GM18511 (cell line): ENCODE measurements at regions not wholly inside any gene's neighbourhood (a gene's known extent, or its start where the extent isn't known, plus 50 kb on each side); places are given as distances from the start of the nearest gene placed in this dataset.
A peak's percentile ranks its signal among the peaks of the same experiment; 100 is the strongest.

ENCODE experiments used
- ATAC-seq: cut with Tn5 transposase; IDR thresholded peaks from one replicate; pipeline ENCODE4 v1.9.1; 2021; ENCODE audit warnings: mild to moderate bottlenecking, moderate library complexity; ENCODE audit not compliant: unreplicated experiment

DNA sequence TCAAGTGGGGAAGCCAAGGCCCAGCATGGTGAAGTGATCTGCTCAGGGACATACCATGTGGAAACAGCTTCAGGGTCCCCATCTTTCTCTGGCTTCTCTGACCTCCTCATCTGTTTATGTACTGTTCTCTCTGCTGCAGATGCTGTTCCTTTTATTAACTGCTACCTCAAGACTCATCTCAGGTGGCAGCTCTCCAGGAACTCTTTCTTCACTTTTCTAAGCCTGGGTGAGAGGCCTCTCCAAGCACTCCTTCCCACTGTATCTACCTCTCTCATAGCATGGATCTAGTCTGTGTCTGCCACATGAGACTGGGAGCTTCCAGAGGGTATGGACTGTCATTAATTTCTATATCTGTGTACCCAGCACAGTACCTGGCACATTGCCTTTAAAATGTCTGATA lies 73.4 kb upstream of the PPM1J start:
- ATAC-seq: no peak

DNA sequence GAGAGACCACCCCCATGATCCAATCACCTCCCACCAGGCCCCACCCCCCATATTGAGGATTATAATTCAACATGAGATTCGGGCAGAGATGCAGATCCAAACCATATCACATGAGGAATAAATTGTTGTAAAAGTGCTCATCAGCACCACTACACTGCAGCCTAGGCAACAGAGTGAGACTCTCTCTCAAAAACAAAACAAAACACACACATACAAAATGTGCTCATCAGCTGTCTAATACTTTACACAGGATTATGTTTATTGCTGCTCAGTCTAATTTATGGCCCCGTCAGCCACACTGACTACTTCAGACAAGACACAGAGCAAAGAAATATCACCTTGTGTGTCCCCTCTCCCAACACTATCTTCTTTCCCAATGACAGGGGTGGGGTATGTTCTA lies 72.9 kb upstream of the PPM1J start:
- no peak for ATAC-seq

DNA sequence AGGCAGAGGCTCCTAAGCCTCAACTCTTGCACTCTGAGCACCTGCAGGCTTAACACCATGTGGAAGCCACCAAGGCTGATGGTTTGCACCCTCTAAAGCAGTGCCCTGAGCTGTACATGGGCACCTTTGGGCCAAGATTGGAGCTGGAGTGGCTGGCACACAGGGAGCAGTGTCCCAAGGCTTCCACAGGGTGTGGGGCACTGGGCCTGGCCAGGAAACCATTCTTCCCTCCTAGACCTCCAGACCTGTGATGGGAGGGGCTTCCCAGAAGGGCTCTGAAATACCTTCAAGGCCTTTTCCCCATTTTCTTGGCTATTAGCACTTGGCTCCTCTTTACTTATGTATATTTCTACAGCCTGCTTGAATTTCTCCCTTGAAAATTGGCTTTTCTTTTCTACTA lies 67.9 kb upstream of the PPM1J start:
- no peak for ATAC-seq

DNA sequence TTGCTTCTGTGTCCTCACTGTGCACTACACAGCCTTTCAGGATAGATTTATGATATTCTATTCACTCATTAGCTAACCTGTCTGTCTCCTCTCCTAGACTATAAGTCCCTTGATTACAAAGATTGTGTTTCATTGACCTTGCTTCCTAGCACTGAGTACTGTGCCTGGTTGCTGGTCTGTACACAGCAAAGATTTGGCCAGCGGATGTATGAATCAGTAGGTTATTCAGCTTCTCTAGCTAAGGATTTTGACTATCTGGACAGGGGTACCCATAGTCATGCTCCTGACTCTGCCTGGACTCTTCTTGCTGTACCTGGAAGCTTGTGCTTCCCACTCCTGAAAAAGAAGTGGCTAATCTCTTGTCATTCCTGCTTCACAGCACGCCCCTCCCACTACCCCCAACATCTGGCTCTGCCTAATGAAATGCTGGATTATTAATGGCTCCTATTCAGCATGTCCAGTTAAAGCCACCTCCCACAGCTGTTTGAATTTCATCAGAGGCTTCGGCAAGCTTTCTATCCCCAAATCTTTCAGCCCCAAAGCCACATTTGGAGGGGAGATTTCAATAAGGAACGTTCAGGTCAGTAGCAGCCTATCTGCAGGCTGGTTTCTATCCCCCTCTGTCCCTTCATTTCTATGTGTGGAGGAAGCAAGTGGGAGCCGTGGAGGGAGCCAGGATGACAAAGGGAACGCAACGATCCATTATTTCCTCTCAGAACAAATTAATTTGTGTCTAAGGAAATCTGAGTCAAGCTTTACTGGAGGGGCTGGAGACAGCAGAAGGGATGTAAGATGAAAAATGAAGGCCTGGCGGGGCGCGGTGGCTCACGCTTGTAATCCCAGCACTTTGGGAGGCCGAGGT lies 64.8 kb upstream of the PPM1J start:
- no peak for ATAC-seq

DNA sequence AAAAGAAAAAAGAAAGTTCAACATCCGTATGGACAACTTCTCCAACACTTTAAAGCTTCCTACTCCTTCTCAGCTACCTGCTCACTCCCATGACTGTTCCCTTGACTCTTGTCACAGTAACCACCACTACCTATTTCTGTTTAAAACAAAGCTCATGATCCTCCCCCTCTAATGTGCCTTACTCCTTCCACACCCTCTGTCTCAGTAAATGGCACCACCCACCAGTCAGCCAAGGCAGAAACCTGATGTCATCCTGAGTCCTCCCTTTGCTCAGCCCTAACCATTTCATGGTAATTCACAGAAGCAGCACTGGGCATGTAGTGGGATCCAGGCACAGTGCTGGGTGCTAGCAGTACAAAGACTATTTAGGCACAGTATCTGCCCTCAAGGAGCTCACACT lies 63.0 kb upstream of the PPM1J start:
- no peak for ATAC-seq

DNA sequence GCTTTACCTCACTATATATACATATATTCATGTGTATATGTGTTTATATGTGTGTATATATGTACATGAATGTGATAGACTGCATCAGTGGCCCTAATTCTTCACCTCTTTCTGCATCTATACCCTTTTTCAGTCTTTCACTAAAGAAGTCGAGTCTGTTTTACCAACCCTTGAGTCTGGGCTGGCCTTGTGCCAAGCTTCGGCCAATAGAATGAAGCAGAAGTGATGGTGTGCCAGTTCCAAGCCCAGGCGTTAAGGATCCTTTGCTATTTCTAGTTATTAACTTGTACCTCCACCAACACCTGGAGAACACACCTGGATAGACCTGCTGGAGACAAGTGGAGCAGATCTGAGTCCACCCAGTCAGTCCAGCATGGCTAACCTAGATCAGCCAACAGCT lies 61.6 kb upstream of the PPM1J start:
- ATAC-seq: no peak

DNA sequence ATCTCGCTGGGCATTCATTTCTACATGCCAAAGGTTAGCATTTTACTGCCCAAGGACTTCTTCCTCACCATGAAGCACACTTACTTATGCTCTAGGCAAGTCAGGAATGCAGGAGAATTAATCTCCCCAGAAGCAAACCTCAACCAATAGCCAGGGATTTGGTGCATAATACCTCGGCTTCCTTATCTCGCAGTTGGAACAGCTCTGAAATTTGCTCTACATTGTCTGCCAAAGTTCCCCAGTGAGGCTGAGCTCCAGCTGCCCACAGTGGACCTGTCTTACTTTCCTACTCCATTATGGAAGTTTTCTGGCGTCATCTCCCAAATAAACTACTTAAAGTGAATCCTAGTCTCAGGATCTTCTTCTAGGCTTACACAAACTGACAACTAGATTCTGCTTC lies 57.6 kb upstream of the PPM1J start:
- ATAC-seq: no peak

DNA sequence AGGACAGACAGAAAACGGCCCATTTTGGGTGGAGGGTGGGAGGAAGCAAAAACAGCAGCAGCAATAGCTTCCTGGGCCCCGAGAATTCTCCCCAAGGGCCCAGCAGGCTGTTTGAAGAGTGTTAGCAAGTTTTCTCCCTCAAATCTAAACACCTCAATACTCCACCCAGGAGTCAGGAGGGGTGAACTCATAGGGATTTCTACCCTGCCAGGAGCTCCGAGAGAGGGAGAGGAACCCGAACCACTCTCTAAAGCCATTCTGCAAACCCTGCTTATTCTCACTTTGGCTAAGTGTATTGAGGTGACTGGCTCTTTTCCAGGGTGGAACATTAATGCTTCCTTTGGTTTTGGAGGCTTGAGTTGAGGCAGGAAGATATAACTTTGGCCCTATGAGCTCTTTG lies 55.6 kb upstream of the PPM1J start:
- ATAC-seq: peak; percentile 8

DNA sequence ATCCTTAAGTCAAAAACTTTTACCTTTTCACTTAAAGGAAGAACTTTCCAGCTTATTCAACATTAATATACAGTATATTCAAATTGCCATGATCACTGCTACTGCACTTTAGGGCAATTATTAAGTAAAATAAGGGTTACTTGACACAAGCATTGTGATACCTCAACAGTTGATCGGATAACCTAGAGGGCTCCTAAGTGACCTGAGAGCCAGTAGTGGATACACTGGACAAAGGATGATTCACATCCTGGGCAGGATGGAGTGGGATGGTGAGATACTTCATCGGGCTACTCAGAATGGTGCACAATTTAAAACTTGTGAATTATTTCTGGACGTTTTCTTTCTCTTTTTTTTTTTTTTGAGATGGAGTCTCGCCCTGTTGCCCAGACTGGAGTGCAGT lies 54.5 kb upstream of the PPM1J start:
- ATAC-seq: no peak

DNA sequence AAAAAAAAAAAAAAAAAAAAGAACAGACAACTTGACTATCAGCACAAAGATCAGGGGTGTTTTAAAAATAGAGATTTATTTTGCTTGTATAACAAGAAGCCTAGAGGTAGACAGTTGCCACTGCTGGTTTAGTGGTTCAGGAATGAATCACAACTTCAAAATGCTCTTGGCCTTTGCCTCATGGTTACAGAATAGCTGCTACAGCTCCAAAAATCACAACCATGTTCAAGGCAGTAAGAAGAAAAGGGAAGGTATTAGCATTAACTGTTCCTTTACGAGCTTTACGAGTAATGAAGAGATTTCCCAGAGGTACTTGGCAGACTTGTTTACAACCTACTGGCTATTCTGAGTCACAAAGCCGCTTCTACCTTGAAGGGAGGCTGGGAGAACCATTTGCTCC lies 52.5 kb upstream of the PPM1J start:
- ATAC-seq: no peak
